Brain microvascular endothelial cell (primary cell): ENCODE measurements at regions not wholly inside any gene's neighbourhood (a gene's known extent, or its start where the extent isn't known, plus 50 kb on each side); places are given as distances from the start of the nearest gene placed in this dataset.

Source experiments
- DNase-seq: peaks from one replicate; pipeline ENCODE4 v3.0.0-alpha.2; 2020
- H3K27ac ChIP-seq: fragments of 250-450 bp; sonication (Bioruptor Pico); 2 replicates; pipeline ENCODE4 v1.5.1; 2020; ENCODE audit warnings: mild to moderate bottlenecking, moderate library complexity
- H3K27me3 ChIP-seq: fragments of 250-450 bp; sonication (Bioruptor Pico); replicated peaks from 2 replicates; pipeline ENCODE4 v1.5.1; 2020; ENCODE audit warnings: mild to moderate bottlenecking
- H3K36me3 ChIP-seq: fragments of 250-450 bp; sonication (Bioruptor Pico); replicated peaks from 2 replicates; pipeline ENCODE4 v1.5.1; 2020; ENCODE audit warnings: mild to moderate bottlenecking
- H3K4me3 ChIP-seq: 2 replicates; pipeline ENCODE4 v1.5.1; 2011; ENCODE audit warnings: low read depth, mild to moderate bottlenecking, control low read depth, low read length, moderate library complexity
- CTCF ChIP-seq: IDR thresholded peaks from 2 replicates; pipeline ENCODE4 v1.5.1; 2011; ENCODE audit warnings: low read depth, mild to moderate bottlenecking, moderate library complexity, low read length, control low read depth, inconsistent platforms; ENCODE audit errors: missing control alignments
- in situ Hi-C: cut with HindIII; loops from 2 replicates; pipeline ENCODE4 v1.10.0; 2017; ENCODE audit warnings: low sequenced_read_pairs, low pct_ligation_motif_present

- in situ Hi-C loops: no loop called here
Observed at GRCh38 chr13:89577301-89577700, 1770.2 kb upstream of the MIR17HG start.

DNA sequence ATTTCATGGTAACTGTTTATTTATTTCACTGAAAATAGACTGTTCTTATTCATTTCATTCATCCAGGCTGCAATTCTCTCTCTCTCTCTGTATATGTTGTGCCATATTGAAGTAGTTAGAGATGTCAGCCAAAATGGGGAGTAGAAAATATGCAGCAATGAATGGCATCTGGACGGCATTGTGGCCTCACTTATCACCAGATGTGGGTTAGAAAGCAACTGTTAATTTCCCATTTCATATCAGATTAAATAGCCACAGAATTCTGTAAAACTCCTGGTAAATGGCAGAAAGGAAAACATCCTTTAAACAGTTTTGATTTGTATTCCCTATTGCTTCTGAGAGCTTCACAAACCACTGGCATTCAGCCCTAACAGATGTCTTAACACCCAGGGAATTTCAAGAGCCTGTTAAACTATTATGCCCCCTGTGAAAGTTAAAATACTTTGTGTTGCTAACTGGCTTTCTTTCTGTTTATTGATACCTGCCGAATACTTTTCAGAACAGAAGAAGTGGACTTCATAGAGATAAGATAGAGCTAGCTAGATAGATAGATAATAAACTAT lies 1763.3 kb upstream of the MIR17HG start:
- no peak overlapping the region for H3K27ac ChIP-seq
- H3K27me3 ChIP-seq: no peaks in the 10 kb centered on the region
- no peak overlapping the region for H3K4me3 ChIP-seq
- in situ Hi-C loops: no loop called here
- no peak for DNase-seq
- no peaks in the 10 kb centered on the region for H3K36me3 ChIP-seq
- no peak for TF ChIP-seq CTCF

More at GRCh38 chr13:89577301-89577700, 1770.2 kb upstream of the MIR17HG start:
- Histone ChIP-seq H3K27ac (no peak overlapping the region), H3K36me3 (no peaks in the 10 kb centered on the region), H3K4me3 (no peak overlapping the region), H3K27me3 (no peaks in the 10 kb centered on the region)
- no peak for TF ChIP-seq CTCF
- DNase-seq: no peak

DNA sequence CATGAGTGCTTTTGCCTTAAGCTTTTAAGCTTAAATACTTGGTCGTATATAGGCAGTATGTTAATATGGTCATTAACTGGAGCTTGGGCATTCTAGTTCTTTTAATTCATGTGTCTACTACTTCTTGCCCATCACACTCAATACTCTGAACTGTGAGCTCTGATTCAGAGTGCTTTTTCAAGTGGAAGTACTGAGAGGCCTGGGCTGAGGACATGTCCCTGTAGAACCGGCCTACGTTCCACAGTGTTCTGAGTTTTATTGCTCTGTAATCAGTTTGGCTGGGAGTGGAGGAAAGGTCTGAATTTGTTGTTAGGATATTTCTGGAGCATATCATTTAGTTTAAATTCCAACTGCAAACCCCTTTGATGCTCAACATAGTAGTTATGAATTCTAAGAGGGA lies 1744.8 kb upstream of the MIR17HG start:
- Histone ChIP-seq H3K27ac (no peak overlapping the region), H3K4me3 (no peak overlapping the region), H3K27me3 (no peaks in the 10 kb centered on the region), H3K36me3 (no peaks in the 10 kb centered on the region)
- in situ Hi-C loops: no loop called here
- no peak for TF ChIP-seq CTCF
- DNase-seq: no peak

DNA sequence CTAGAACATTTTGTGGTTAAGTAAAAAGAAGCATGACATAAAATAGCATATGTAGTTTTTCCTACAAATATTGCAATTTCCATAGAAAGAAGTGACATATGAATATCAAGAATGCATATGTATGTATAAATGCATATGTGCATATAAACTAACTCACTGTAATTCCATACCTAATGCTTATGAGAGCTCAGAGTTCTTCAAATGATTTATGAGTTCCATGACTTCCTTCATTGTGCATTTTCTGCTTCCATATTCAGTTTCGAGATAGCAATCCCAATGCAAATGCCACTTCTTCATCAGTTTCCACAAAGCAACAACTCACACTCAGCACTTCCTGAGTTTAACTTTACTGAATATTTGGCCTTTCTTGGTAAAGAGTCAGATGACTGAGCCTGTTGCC lies 1744.3 kb upstream of the MIR17HG start:
- DNase-seq: no peak
- in situ Hi-C loops: no loop called here

GRCh38 chr13:89609318-89609717 lies 1738.2 kb upstream of the MIR17HG start:
- H3K36me3 ChIP-seq: no peaks in the 10 kb centered on the region
- no peaks in the 10 kb centered on the region for H3K27me3 ChIP-seq
- H3K27ac ChIP-seq: no peak overlapping the region
- no peak overlapping the region for H3K4me3 ChIP-seq
- TF ChIP-seq CTCF: no peak
- in situ Hi-C loops: no loop called here
- no peak for DNase-seq

More for the DNA sequence above, 1744.3 kb upstream of the MIR17HG start:
- no peaks in the 10 kb centered on the region for H3K36me3 ChIP-seq
- no peak overlapping the region for H3K4me3 ChIP-seq
- H3K27me3 ChIP-seq: no peaks in the 10 kb centered on the region
- H3K27ac ChIP-seq: no peak overlapping the region
- TF ChIP-seq CTCF: no peak

DNA sequence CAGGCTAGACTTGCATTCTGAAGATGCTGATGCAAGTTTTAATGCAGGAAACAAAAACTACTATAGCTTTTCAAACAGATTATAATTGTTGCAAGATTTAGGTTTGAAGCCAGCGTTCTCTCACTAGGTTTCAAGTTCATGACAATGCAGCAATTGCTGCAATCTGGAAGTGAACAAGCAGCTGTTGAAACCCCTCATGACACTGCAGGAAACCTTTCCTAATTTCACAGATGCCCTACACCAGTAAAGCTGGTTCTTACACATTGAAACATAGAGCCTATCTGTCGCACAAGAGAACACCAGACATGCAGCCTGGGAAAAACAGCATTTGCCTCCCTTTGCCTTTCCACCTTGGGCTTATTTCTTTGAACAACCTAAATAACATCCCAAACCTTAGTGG lies 1737.2 kb upstream of the MIR17HG start:
- in situ Hi-C loops: no loop called here

More for the DNA sequence above, 1737.2 kb upstream of the MIR17HG start:
- DNase-seq: no peak
- Histone ChIP-seq H3K27ac (no peak overlapping the region), H3K36me3 (no peaks in the 10 kb centered on the region), H3K4me3 (no peak overlapping the region), H3K27me3 (no peaks in the 10 kb centered on the region)
- no peak for TF ChIP-seq CTCF
